ENCODE measurements at regions not wholly inside any gene's neighbourhood (a gene's known extent, or its start where the extent isn't known, plus 50 kb on each side); places are given as distances from the start of the nearest gene placed in this dataset.

DNA sequence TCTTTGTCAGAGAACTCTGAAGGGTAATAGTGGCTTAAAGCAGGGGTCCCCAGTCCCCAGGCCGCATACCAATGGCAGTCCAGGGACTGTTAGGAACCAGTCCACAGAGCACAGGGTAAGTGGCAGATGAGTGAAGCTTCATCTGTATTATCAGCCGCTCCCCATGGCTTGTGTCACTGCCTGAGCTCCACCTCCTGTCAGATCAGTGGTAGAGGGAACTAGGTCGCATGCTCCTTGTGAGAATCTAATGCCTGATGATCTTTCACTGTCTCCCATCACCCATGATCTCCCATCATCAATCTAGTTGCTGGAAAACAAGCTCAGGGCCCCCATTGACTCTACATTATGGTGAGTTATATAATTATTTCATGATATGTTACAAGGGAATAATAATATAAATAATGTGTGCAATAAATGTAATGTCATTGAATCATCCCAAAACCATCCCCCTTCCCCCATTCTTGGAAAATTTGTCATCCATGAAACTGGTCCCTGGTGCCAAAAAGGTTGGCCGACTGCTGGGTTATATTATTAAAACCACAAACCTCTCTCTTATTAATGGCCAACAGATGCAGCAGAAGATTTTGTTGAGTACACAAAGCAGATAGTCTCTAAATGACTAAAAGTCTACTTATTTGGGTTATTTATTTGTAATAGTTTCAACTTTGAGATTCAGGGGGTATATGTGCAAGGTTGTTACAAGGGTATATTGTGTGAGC is 782.7 kb downstream of the CDH11 start:
- Mint-ChIP-seq H3K27ac (no peak overlapping the region), H3K27me3 (ENCODE audit: low read depth in 2 of 2) (no peaks in the 10 kb centered on the region), H3K4me1 (no peaks in the 10 kb centered on the region), H3K4me3 (no peak overlapping the region), H3K36me3 (no peaks in the 10 kb centered on the region), H3K9me3 (peaks cover 14 to 17% of the 10 kb centered on the region in 2 donors)
- Histone ChIP-seq H3K4me1 (ENCODE audit: control insufficient read depth, insufficient read depth, low read length) (no peaks in the 10 kb centered on the region), H3K9me3 (ENCODE audit: control insufficient read depth, insufficient read depth, low read length) (peaks cover 7% of the 10 kb centered on the region), H3K4me3 (ENCODE audit: low read length) (no peak overlapping the region), H3K27me3 (ENCODE audit: control insufficient read depth, insufficient read depth, low read length) (no peaks in the 10 kb centered on the region), H3K27ac (ENCODE audit: low read length) (no peak overlapping the region), H3K36me3 (ENCODE audit: control insufficient read depth, insufficient read depth, low read length) (no peaks in the 10 kb centered on the region)
- 48% methylated on average over 4 of the region's 4 CpGs for whole genome bisulfite sequencing (ENCODE audit: insufficient coverage)
- TF ChIP-seq, protein P1, sequence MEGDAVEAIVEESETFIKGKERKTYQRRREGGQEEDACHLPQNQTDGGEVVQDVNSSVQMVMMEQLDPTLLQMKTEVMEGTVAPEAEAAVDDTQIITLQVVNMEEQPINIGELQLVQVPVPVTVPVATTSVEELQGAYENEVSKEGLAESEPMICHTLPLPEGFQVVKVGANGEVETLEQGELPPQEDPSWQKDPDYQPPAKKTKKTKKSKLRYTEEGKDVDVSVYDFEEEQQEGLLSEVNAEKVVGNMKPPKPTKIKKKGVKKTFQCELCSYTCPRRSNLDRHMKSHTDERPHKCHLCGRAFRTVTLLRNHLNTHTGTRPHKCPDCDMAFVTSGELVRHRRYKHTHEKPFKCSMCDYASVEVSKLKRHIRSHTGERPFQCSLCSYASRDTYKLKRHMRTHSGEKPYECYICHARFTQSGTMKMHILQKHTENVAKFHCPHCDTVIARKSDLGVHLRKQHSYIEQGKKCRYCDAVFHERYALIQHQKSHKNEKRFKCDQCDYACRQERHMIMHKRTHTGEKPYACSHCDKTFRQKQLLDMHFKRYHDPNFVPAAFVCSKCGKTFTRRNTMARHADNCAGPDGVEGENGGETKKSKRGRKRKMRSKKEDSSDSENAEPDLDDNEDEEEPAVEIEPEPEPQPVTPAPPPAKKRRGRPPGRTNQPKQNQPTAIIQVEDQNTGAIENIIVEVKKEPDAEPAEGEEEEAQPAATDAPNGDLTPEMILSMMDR (IDR thresholded peaks at IDR 0.05), result no peak
- intact Hi-C loops (cut with micrococcal nuclease), result no loop called here
- DNase-seq, result no peak
- ATAC-seq, result no peak

DNA sequence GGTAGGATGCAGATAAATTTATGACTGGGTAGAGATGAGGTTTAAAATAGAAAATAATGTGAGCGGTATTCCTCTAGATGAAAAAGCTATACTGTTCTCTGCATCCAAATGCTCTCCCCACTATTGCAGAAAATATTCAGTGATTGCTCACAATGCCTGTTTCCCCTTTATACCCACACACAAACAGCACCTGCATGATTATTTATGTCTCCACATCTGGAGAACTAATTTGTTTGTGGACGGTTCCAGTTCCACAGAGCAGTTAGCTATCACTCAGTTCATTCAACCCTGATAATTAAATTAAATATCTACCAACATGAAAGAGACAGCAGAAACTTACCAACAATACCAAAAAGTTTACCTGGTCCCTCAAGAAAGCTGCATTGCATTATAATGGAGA is 800.0 kb downstream of the CDH11 start:
- no peak for DNase-seq
- Mint-ChIP-seq H3K9me3 (peaks cover 9 to 14% of the 10 kb centered on the region in 2 donors), H3K4me1 (no peaks in the 10 kb centered on the region), H3K36me3 (no peaks in the 10 kb centered on the region), H3K27me3 (ENCODE audit: low read depth in 2 of 2) (no peaks in the 10 kb centered on the region), H3K4me3 (no peak overlapping the region), H3K27ac (no peak overlapping the region)
- Histone ChIP-seq H3K27ac (ENCODE audit: low read length) (no peak overlapping the region), H3K36me3 (ENCODE audit: control insufficient read depth, insufficient read depth, low read length) (no peaks in the 10 kb centered on the region), H3K4me3 (ENCODE audit: low read length) (no peak overlapping the region), H3K4me1 (ENCODE audit: control insufficient read depth, insufficient read depth, low read length) (no peaks in the 10 kb centered on the region), H3K9me3 (ENCODE audit: control insufficient read depth, insufficient read depth, low read length) (no peaks in the 10 kb centered on the region), H3K27me3 (ENCODE audit: control insufficient read depth, insufficient read depth, low read length) (no peaks in the 10 kb centered on the region)
- ATAC-seq, result no peak
- 89% methylated on average over 1 of the region's 2 CpGs for WGBS (ENCODE audit: insufficient coverage)
- TF ChIP-seq, protein P1 (IDR thresholded peaks at IDR 0.05), result no peak
- intact Hi-C loops (cut with micrococcal nuclease), result no loop called here

DNA sequence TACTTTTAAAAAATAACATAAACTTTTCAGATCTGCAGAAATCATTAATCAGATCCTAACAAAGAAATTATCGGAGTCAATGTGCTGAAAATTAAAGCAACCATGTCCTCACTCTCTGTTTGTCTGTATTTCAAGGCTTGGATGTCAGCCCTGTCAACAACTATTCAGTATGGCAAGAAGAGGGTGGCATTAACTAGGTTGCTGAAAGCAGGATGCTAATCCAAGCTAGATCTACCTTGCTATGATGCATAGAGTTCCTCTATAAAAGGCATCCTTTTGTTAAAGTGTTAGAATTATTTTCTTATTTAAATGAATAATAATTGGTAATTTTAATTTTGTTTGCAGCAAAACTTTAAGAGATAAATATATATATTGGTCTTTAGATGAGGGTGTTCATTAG is 800.8 kb downstream of the CDH11 start:
- DNase-seq, result no peak
- H3K4me3 ChIP-seq (ENCODE audit: low read length), result no peak overlapping the region
- 89% methylated on average over 1 of the region's 1 CpG for WGBS (ENCODE audit: insufficient coverage)

More for the DNA sequence above, 800.8 kb downstream of the CDH11 start:
- no peaks in the 10 kb centered on the region for H3K9me3 ChIP-seq (ENCODE audit: control insufficient read depth, insufficient read depth, low read length)
- no peaks in the 10 kb centered on the region for H3K36me3 ChIP-seq (ENCODE audit: control insufficient read depth, insufficient read depth, low read length)
- H3K36me3 Mint-ChIP-seq, result no peaks in the 10 kb centered on the region
- TF ChIP-seq, protein P1 (IDR thresholded peaks at IDR 0.05), result no peak
- no peaks in the 10 kb centered on the region for H3K27me3 ChIP-seq (ENCODE audit: control insufficient read depth, insufficient read depth, low read length)
- H3K4me3 Mint-ChIP-seq, result no peak overlapping the region
- ATAC-seq, result no peak
- H3K27ac Mint-ChIP-seq, result no peak overlapping the region
- H3K9me3 Mint-ChIP-seq, result peaks cover 3 to 11% of the 10 kb centered on the region in 2 donors
- H3K27me3 Mint-ChIP-seq (ENCODE audit: low read depth in 2 of 2), result no peaks in the 10 kb centered on the region
- intact Hi-C loops (cut with micrococcal nuclease), result no loop called here
- H3K4me1 Mint-ChIP-seq, result no peaks in the 10 kb centered on the region
- no peaks in the 10 kb centered on the region for H3K4me1 ChIP-seq (ENCODE audit: control insufficient read depth, insufficient read depth, low read length)
- no peak overlapping the region for H3K27ac ChIP-seq (ENCODE audit: low read length)

Data from natural killer cell (primary cell).